GM18505 (cell line): ENCODE measurements at regions not wholly inside any gene's neighbourhood (a gene's known extent, or its start where the extent isn't known, plus 50 kb on each side); places are given as distances from the start of the nearest gene placed in this dataset.
"Not testable (repeated sequence)": the region's sequence is repeated elsewhere in the genome, so short reads cannot be mapped to it uniquely, and the experiment has no call there.

ENCODE experiments used
- ATAC-seq: cut with Tn5 transposase; IDR thresholded peaks from one replicate; pipeline ENCODE4 v1.9.1; 2021; ENCODE audit not compliant: unreplicated experiment
- POLR2A ChIP-seq: IDR thresholded peaks from 4 replicates; pipeline ENCODE4 v1.6.1; 2011; ENCODE audit warnings: borderline replicate concordance; ENCODE audit not compliant: insufficient read depth, insufficient read length; ENCODE audit errors: extremely low read depth

GRCh38 chr16:29306943-29307597, 99.4 kb downstream of the NPIPB11 start:
- no peak for TF ChIP-seq POLR2A
- no peak for ATAC-seq

- no peak for ATAC-seq
Observed at GRCh38 chr16:29306201-29306600, 100.3 kb downstream of the NPIPB11 start.

GRCh38 chr16:29305018-29305417, 101.5 kb downstream of the NPIPB11 start:
- not testable (repeated sequence) for ATAC-seq

More at GRCh38 chr16:29306201-29306600, 100.3 kb downstream of the NPIPB11 start:
- no peak for TF ChIP-seq POLR2A

GRCh38 chr16:29304251-29304650, 102.3 kb downstream of the NPIPB11 start:
- ATAC-seq = no peak
- TF ChIP-seq POLR2A = no peak

- ATAC-seq = no peak
- TF ChIP-seq POLR2A = no peak
Observed at GRCh38 chr16:29303520-29303919, 103.0 kb downstream of the NPIPB11 start.

GRCh38 chr16:29302976-29303375, 103.5 kb downstream of the NPIPB11 start:
- TF ChIP-seq POLR2A = no peak
- ATAC-seq = no peak

- ATAC-seq = not testable (repeated sequence)
Observed at GRCh38 chr16:29302433-29302832, 104.1 kb downstream of the NPIPB11 start.

- ATAC-seq = not testable (repeated sequence)
Observed at GRCh38 chr16:29301662-29302285, 104.7 kb downstream of the NPIPB11 start.

- ATAC-seq = not testable (repeated sequence)
Observed at GRCh38 chr16:29300541-29301535, 105.7 kb downstream of the NPIPB11 start.

- not testable (repeated sequence) for ATAC-seq
Observed at GRCh38 chr16:29300030-29300491, 106.5 kb downstream of the NPIPB11 start.

GRCh38 chr16:29298997-29299396, 107.5 kb downstream of the NPIPB11 start:
- not testable (repeated sequence) for ATAC-seq

GRCh38 chr16:29298307-29298706, 108.2 kb downstream of the NPIPB11 start:
- ATAC-seq = not testable (repeated sequence)

GRCh38 chr16:29297809-29298177, 108.7 kb downstream of the NPIPB11 start:
- not testable (repeated sequence) for ATAC-seq

GRCh38 chr16:29297144-29297808, 109.2 kb downstream of the NPIPB11 start:
- ATAC-seq = not testable (repeated sequence)

GRCh38 chr16:29296176-29296575, 110.3 kb downstream of the NPIPB11 start:
- ATAC-seq = not testable (repeated sequence)

- not testable (repeated sequence) for ATAC-seq
Observed at GRCh38 chr16:29294951-29295795, 111.3 kb downstream of the NPIPB11 start.

GRCh38 chr16:29294400-29294933, 112.0 kb downstream of the NPIPB11 start:
- not testable (repeated sequence) for ATAC-seq

- ATAC-seq = not testable (repeated sequence)
Observed at GRCh38 chr16:29293545-29293944, 113.0 kb downstream of the NPIPB11 start.
